Upper lobe of left lung (tissue), 6 donors: ENCODE measurements at regions not wholly inside any gene's neighbourhood (a gene's known extent, or its start where the extent isn't known, plus 50 kb on each side); places are given as distances from the start of the nearest gene placed in this dataset.

ENCODE experiments used
- ATAC-seq, 2 donors: fragments of 200-7000 bp; cut with Tn5 transposase; one replicate each; pipeline ENCODE4 v1.9.1; 2022; ENCODE audit warnings: mild to moderate bottlenecking in 2 of 2, moderate library complexity in 2 of 2; ENCODE audit not compliant: low FRiP score in 2 of 2
- DNase-seq, 2 donors: peaks; one replicate each; pipeline ENCODE4 v3.0.0-alpha.2; 2019 to 2020
- H3K27ac ChIP-seq, 4 donors: fragments of 200-600 bp; sonication (generic); one replicate each; pipeline ENCODE4 v1.5.1; 2016 to 2019
- H3K27me3 ChIP-seq, 4 donors: fragments of 200-600 bp; sonication (generic); one replicate each; pipeline ENCODE4 v1.5.1; 2017 to 2019
- H3K36me3 ChIP-seq, 4 donors: fragments of 200-600 bp; sonication (generic); one replicate each; pipeline ENCODE4 v1.5.1; 2016 to 2019
- H3K4me1 ChIP-seq, 4 donors: fragments of 200-600 bp; sonication (generic); one replicate each; pipeline ENCODE4 v1.5.1; 2018 to 2019
- H3K4me3 ChIP-seq, 4 donors: fragments of 200-600 bp; sonication (generic); one replicate each; pipeline ENCODE4 v1.5.1; 2017 to 2019; ENCODE audit warnings: mild to moderate bottlenecking in 2 of 4, moderate library complexity in 1 of 4
- H3K9me3 ChIP-seq, 4 donors: fragments of 200-600 bp; sonication (generic); one replicate each; pipeline ENCODE4 v1.5.1; 2018 to 2019
- CTCF ChIP-seq, 6 experiments: fragments of 450-650 bp in 4 of 6; fragments of 200-600 bp in 2 of 6; sonication (generic) in 2 of 6; IDR thresholded peaks; one replicate each; pipeline ENCODE4 v1.5.1; 2016 to 2019; ENCODE audit warnings: antibody characterized with exemption in 6 of 6
- EP300 ChIP-seq, 4 donors: sonication (generic); formaldehyde crosslinking; IDR thresholded peaks; one replicate each; pipeline ENCODE4 v1.5.1; 2017; ENCODE audit warnings: antibody characterized with exemption in 4 of 4, control low read depth in 2 of 4
- POLR2A ChIP-seq, 4 donors: fragments of 450-650 bp; IDR thresholded peaks; one replicate each; pipeline ENCODE4 v1.5.1; 2016 to 2017; ENCODE audit warnings: antibody characterized with exemption in 4 of 4, mild to moderate bottlenecking in 2 of 4
- POLR2AphosphoS5 ChIP-seq, 2 donors: sonication (generic); formaldehyde crosslinking; IDR thresholded peaks; one replicate each; pipeline ENCODE4 v1.5.1; 2017; ENCODE audit warnings: antibody characterized with exemption in 2 of 2
- whole genome bisulfite sequencing, 2 donors: methylation state at CpG; one replicate each; pipeline ENCODE4 v1.1.5; 2017 to 2018; 5-methylcytosine and 5-hydroxymethylcytosine counted together
- donor health status: DM: no; HTN: no; CAD: no; lungs with moderate emphysema.
- donor health status: DM: no; HTN: yes; CAD: no; lungs with severe emphysema.

GRCh38 chr11:128133501-128133900 is 453.9 kb downstream of the ETS1 start:
- TF ChIP-seq EP300 (IDR thresholded peaks at IDR 0.05) (no peak), POLR2AphosphoS5 (IDR thresholded peaks at IDR 0.05) (no peak)
- WGBS, 2 donors = 73 to 82% methylated on average over 3 of the region's 3 CpGs

DNA sequence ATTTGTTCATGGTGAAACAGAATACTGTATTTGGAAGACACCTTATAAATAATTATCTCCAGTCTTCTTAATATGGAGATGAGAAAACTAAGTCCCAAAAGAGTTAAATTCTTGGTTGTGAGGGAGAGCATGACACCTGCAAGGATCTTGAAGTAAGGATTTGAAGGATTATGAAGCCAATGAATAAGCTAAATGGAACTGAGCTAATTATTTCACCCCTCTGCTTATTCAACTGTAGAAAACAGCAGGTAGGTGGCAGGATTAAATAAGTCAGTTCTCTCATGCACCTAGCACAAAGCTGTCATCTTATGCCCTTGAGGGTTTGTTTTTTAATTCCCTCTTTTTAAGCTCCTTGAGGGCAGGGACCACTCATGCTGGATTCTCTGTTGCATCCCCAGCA is 457.3 kb downstream of the ETS1 start:
- Histone ChIP-seq H3K4me1 (no peaks in the 10 kb centered on the region), H3K27ac (no peak overlapping the region), H3K4me3 (no peak overlapping the region), H3K36me3 (no peaks in the 10 kb centered on the region), H3K27me3 (no peaks in the 10 kb centered on the region), H3K9me3 (no peaks in the 10 kb centered on the region)
- ATAC-seq = no peak
- DNase-seq = no peak
- TF ChIP-seq CTCF (IDR thresholded peaks at IDR 0.05) (no peak), POLR2A (IDR thresholded peaks at IDR 0.05) (no peak), EP300 (IDR thresholded peaks at IDR 0.05) (no peak)

More at GRCh38 chr11:128133501-128133900, 453.9 kb downstream of the ETS1 start:
- Histone ChIP-seq H3K9me3 (no peaks in the 10 kb centered on the region), H3K4me3 (no peak overlapping the region), H3K4me1 (no peaks in the 10 kb centered on the region), H3K36me3 (no peaks in the 10 kb centered on the region), H3K27me3 (no peaks in the 10 kb centered on the region), H3K27ac (no peak overlapping the region)
- no peak for DNase-seq
- no peak for ATAC-seq

DNA sequence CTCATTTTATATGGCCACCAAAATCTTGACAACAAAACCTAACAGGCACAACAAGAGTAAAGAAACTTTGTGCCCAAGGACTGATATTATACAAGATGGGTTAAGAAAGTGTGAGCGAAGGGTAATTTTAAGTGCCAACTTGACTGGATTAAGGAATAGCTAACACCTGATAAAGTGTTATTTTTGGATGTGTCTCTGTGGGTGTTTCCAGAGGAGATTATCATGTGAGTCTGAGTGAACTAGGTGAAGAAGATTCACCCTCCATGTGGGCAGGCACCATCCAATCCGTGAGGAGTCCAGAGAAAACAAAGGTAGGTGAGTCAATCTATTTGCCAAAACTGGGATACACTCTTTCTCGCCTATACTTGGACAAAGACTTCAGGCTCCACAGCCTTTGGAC is 461.6 kb downstream of the ETS1 start:
- Histone ChIP-seq H3K9me3 (no peaks in the 10 kb centered on the region), H3K4me3 (no peak overlapping the region), H3K27me3 (no peaks in the 10 kb centered on the region), H3K4me1 (no peaks in the 10 kb centered on the region), H3K36me3 (no peaks in the 10 kb centered on the region), H3K27ac (no peak overlapping the region)
- TF ChIP-seq CTCF (IDR thresholded peaks at IDR 0.05) (no peak), POLR2A (IDR thresholded peaks at IDR 0.05) (no peak), EP300 (IDR thresholded peaks at IDR 0.05) (no peak), POLR2AphosphoS5 (IDR thresholded peaks at IDR 0.05) (no peak)
- ATAC-seq = no peak
- no peak for DNase-seq
- 91 to 93% methylated on average over 3 of the region's 3 CpGs for WGBS, 2 donors

DNA sequence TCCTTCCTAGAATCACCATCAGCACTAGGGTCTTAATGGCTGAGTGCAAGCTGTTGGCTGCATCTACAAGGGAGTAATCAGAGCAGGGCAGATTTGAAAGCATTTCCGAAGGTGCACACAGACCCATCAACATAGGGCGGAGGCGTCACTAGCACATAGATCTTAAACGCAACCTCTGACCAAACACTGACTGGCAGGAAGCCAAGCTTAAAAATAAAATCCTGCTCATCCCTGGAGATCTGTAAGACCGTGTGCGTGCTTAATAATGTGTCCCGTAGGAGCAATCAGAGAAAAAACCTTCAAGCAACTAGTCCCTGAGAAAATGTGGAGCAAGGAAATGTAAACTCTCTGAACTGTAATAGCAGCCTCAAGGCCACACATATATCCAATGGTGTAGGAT is 470.5 kb downstream of the ETS1 start:
- ATAC-seq = no peak

GRCh38 chr11:128116447-128116846 is 470.9 kb downstream of the ETS1 start:
- H3K4me1 ChIP-seq = no peaks in the 10 kb centered on the region
- no peak for DNase-seq
- H3K27ac ChIP-seq = no peak overlapping the region

More for the DNA sequence above, 470.5 kb downstream of the ETS1 start:
- Histone ChIP-seq H3K27me3 (no peaks in the 10 kb centered on the region), H3K4me3 (no peak overlapping the region), H3K36me3 (no peaks in the 10 kb centered on the region), H3K27ac (peak overlapping the region in 1 of 4 donors; percentile 19), H3K4me1 (no peaks in the 10 kb centered on the region), H3K9me3 (no peaks in the 10 kb centered on the region)
- no peak for DNase-seq
- WGBS, 2 donors = 44 to 60% methylated on average over 6 to 7 of the region's 7 CpGs
- TF ChIP-seq CTCF (IDR thresholded peaks at IDR 0.05) = no peak
- no peak for TF ChIP-seq POLR2A (IDR thresholded peaks at IDR 0.05)
- TF ChIP-seq POLR2AphosphoS5 (IDR thresholded peaks at IDR 0.05) = no peak
- no peak for TF ChIP-seq EP300 (IDR thresholded peaks at IDR 0.05)

More at GRCh38 chr11:128116447-128116846, 470.9 kb downstream of the ETS1 start:
- Histone ChIP-seq H3K27me3 (no peaks in the 10 kb centered on the region), H3K4me3 (no peak overlapping the region), H3K9me3 (no peaks in the 10 kb centered on the region), H3K36me3 (no peaks in the 10 kb centered on the region)
- no peak for ATAC-seq
- TF ChIP-seq CTCF (IDR thresholded peaks at IDR 0.05) (no peak), POLR2A (IDR thresholded peaks at IDR 0.05) (no peak), EP300 (IDR thresholded peaks at IDR 0.05) (no peak), POLR2AphosphoS5 (IDR thresholded peaks at IDR 0.05) (no peak)
- WGBS, 2 donors = 88 to 93% methylated on average over 4 of the region's 4 CpGs
